Psoas muscle (tissue), 7 donors: ENCODE measurements at regions not wholly inside any gene's neighbourhood (a gene's known extent, or its start where the extent isn't known, plus 50 kb on each side); places are given as distances from the start of the nearest gene placed in this dataset.

ENCODE experiments used
- ATAC-seq, 4 donors: fragments of 200-7000 bp; cut with Tn5 transposase; one replicate each; pipeline ENCODE4 v1.9.1; 2020; ENCODE audit warnings: moderate library complexity in 3 of 4, mild to moderate bottlenecking in 2 of 4
- DNase-seq, 2 donors: peaks; one replicate each; pipeline ENCODE4 v3.0.0-alpha.2; 2020
- H3K27ac ChIP-seq: fragments of 200-600 bp; one replicate; pipeline ENCODE4 v1.8.0; 2022
- H3K27me3 ChIP-seq, 3 donors: fragments of 200-600 bp in 1 of 3; one replicate each; pipeline versions ENCODE4 v1.6.1 to v1.8.0; 2013 to 2022; ENCODE audit warnings: low read length in 2 of 3, mild to moderate bottlenecking in 2 of 3, moderate library complexity in 1 of 3; ENCODE audit not compliant: insufficient read depth in 3 of 3
- H3K36me3 ChIP-seq, 2 donors: fragments of 200-600 bp in 1 of 2; one replicate each; pipeline versions ENCODE4 v1.6.1 to v1.8.0; 2013 to 2022; ENCODE audit warnings: low read depth in 1 of 2, mild to moderate bottlenecking in 1 of 2, moderate library complexity in 1 of 2; ENCODE audit not compliant: insufficient read depth in 1 of 2
- H3K4me1 ChIP-seq: fragments of 200-600 bp; one replicate; pipeline ENCODE4 v1.8.0; 2022
- H3K4me3 ChIP-seq: fragments of 200-600 bp; one replicate; pipeline ENCODE4 v1.8.0; 2022; ENCODE audit warnings: mild to moderate bottlenecking
- H3K9me3 ChIP-seq: fragments of 200-600 bp; one replicate; pipeline ENCODE4 v1.8.0; 2022
- CTCF ChIP-seq: fragments of 200-600 bp; IDR thresholded peaks from one replicate; pipeline ENCODE4 v1.8.0; 2022; ENCODE audit warnings: antibody characterized with exemption
- WGBS, 3 donors: extraction: QIAGEN DNeasy Blood & Tissue Kit; methylation state at CpG; one replicate each; pipeline versions ENCODE4 v1.1.6 to v1.1.7; 2013; 5-methylcytosine and 5-hydroxymethylcytosine counted together
- intact Hi-C, 2 donors: fragments of 100-400 bp; cut with DNase I; formaldehyde crosslinking; loops; one replicate each; pipeline versions ENCODE4 v1.11.0 to v1.14.2; 2022
- donor health status: healthy with polysubstance abuse.
- donor health status: DM: no; HTN: no; CAD: no; lungs with moderate emphysema.
- donor health status: Bipolar disorder and iron deficiency.
- donor health status: healthy.
- donor health status: DM: yes; HTN: yes; CAD: no.
- donor health status: DM: no; HTN: no; CAD: no.
- donor health status: DM: yes; HTN: yes; CAD: no.

GRCh38 chr5:60297658-60298057 is 402.3 kb downstream of the DEPDC1B start:
- Histone ChIP-seq H3K4me1 (no peaks in the 10 kb centered on the region), H3K9me3 (no peaks in the 10 kb centered on the region), H3K27ac (no peak overlapping the region), H3K4me3 (no peak overlapping the region), H3K27me3 (no peaks in the 10 kb centered on the region), H3K36me3 (no peaks in the 10 kb centered on the region)
- DNase-seq (no peak), ATAC-seq (no peak)
- intact Hi-C loops: no loop called here
- TF ChIP-seq CTCF: no peak
- 79 to 86% (median 81%) methylated on average over 1 of the region's 1 CpG for WGBS, 3 donors

DNA sequence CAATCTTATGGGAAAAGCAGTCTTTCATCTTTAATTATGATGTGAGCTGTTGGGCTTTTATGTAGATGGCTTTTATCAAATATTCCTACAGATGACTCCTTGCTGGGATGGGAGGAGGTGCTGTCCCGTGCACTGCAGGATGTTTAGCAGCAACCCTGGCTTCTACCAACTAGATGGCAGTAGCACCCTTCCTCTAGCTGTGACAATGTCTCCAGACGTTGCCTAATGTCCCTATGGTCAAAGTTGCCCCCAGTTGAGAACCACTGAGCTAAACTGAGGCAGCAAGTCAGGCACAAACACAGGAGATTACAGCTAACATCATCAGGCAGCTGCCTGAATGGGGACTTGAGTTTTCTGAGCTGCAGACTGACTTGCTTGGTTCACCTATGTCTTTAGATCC is 401.9 kb upstream of the PDE4D start:
- TF ChIP-seq CTCF: no peak
- H3K36me3 ChIP-seq: no peaks in the 10 kb centered on the region
- H3K27me3 ChIP-seq: no peaks in the 10 kb centered on the region
- no peak for DNase-seq
- intact Hi-C loops: no loop called here
- no peaks in the 10 kb centered on the region for H3K4me1 ChIP-seq
- H3K9me3 ChIP-seq: no peaks in the 10 kb centered on the region
- WGBS, 3 donors: 4 to 6% (median 5%) methylated on average over 2 of the region's 2 CpGs
- no peak overlapping the region for H3K4me3 ChIP-seq
- H3K27ac ChIP-seq: no peak overlapping the region
- no peak for ATAC-seq

GRCh38 chr5:60293518-60293917 is 400.0 kb upstream of the PDE4D start:
- Histone ChIP-seq H3K4me1 (no peaks in the 10 kb centered on the region), H3K27me3 (no peaks in the 10 kb centered on the region), H3K9me3 (no peaks in the 10 kb centered on the region), H3K27ac (no peak overlapping the region), H3K4me3 (no peak overlapping the region), H3K36me3 (no peaks in the 10 kb centered on the region)
- ATAC-seq (no peak), DNase-seq (no peak)
- 81 to 86% (median 83%) methylated on average over 2 of the region's 2 CpGs for WGBS, 3 donors
- no peak for TF ChIP-seq CTCF
- intact Hi-C loops: no loop called here

DNA sequence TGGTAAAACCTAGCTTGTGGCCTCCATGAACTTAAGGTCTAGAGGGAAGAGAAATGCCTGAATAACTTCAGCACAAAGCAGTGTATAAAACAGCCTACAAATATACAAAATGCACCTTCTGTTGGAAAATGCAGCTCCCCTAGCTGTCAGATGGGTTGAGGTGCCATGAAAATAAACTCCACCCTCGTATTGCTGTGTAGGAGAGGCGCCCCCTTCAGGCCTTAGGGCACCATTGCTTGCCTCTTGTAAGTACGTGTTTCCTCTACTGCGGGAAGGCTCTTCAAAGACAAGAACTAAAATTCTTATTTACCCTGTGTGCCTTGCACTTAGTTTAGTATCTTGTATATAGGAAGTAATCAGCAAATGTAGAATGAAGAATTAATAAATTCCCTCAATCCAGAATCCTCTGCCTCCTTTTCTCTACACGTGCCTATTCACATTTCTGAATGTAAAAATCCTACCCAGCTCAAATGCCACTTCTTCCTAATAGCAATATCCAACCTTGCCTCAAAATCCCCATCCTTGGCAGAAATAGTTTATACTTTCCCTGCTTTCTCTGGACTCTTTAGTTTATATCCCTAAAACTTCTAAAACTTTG is 393.7 kb upstream of the PDE4D start:
- WGBS, 3 donors: 36 to 47% (median 41%) methylated on average over 5 of the region's 5 CpGs
- Histone ChIP-seq H3K4me3 (no peak overlapping the region), H3K4me1 (no peaks in the 10 kb centered on the region), H3K27ac (no peak overlapping the region), H3K27me3 (no peaks in the 10 kb centered on the region), H3K36me3 (no peaks in the 10 kb centered on the region), H3K9me3 (no peaks in the 10 kb centered on the region)
- peak in 1 of 2 donors; percentile 12 for DNase-seq
- intact Hi-C loops: no loop called here
- ATAC-seq: no peak
- TF ChIP-seq CTCF: peak; percentile 18

DNA sequence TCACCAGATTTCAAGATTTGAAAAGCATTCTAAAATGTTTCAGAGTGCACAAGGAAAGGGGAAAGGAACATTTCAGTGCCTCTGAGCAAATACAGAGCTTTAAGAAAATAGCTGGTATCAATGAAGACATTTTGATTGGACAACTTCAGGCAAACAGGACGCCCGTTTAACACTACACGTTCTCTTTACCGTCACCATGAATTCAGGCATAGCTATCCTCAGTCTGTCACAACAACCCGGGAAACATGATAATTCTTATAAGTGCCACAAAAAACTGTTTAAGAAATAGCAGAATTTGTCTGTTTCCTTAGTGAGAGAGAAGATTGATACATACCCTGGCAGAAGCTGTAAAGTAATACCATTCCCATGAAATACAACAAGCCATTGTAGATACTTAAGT is 392.4 kb upstream of the PDE4D start:
- intact Hi-C loops: no loop called here
- no peaks in the 10 kb centered on the region for H3K36me3 ChIP-seq
- DNase-seq (no peak), ATAC-seq (no peak)
- no peaks in the 10 kb centered on the region for H3K4me1 ChIP-seq
- H3K9me3 ChIP-seq: no peaks in the 10 kb centered on the region
- no peaks in the 10 kb centered on the region for H3K27me3 ChIP-seq
- no peak for TF ChIP-seq CTCF
- H3K4me3 ChIP-seq: no peak overlapping the region
- H3K27ac ChIP-seq: no peak overlapping the region
- WGBS, 3 donors: 74 to 78% (median 77%) methylated on average over 5 of the region's 5 CpGs
